K562 (cell line): ENCODE measurements at regions not wholly inside any gene's neighbourhood (a gene's known extent, or its start where the extent isn't known, plus 50 kb on each side); places are given as distances from the start of the nearest gene placed in this dataset.

Experiments used
- ARHGAP35 ChIP-seq: fragments of 450-650 bp; IDR thresholded peaks from 2 replicates; pipeline ENCODE4 v1.6.1; 2018; ENCODE audit not compliant: partially characterized antibody
- EZH2 ChIP-seq: IDR thresholded peaks from 2 replicates; pipeline ENCODE4 v1.6.1; 2012; ENCODE audit warnings: low read depth, mild to moderate bottlenecking, inconsistent platforms, low read length, borderline replicate concordance
- JUNB ChIP-seq: fragments of 450-650 bp; formaldehyde crosslinking; conservative IDR thresholded peaks from 2 replicates; pipeline ENCODE4 v1.4.0; 2020; ENCODE audit warnings: mild to moderate bottlenecking
- NR2C1 ChIP-seq, 2 experiments: fragments of 450-650 bp; IDR thresholded peaks; 2 replicates each; pipeline ENCODE4 v1.6.1; 2017; ENCODE audit warnings: mild to moderate bottlenecking in 2 of 2, antibody characterized with exemption in 1 of 2, inconsistent platforms in 1 of 2, missing compliant biosample characterization in 1 of 2, missing genetic modification characterization in 1 of 2
- RAD21 ChIP-seq, 2 experiments: fragments of 250-450 bp in 1 of 2; fragments of 450-650 bp in 1 of 2; sonication (Bioruptor Pico) in 1 of 2; formaldehyde crosslinking in 1 of 2; IDR thresholded peaks in 1 of 2; conservative IDR thresholded peaks in 1 of 2; 2 replicates each; pipeline versions ENCODE4 v1.4.0 to v1.8.0; 2020 to 2022; ENCODE audit warnings: mild to moderate bottlenecking in 2 of 2, moderate library complexity in 1 of 2
- RCOR1 ChIP-seq, 2 experiments: IDR thresholded peaks; 2 replicates each; pipeline ENCODE4 v1.6.1; 2012; ENCODE audit warnings: low read depth in 2 of 2, low read length in 2 of 2, borderline replicate concordance in 1 of 2, improper control_type of control experiment in 1 of 2
- TCF3 ChIP-seq: sonication (generic); formaldehyde crosslinking; IDR thresholded peaks from 2 replicates; pipeline ENCODE4 v1.4.0; 2020; ENCODE audit warnings: mild to moderate bottlenecking, missing genetic modification reagents
- XRCC4 ChIP-seq: IDR thresholded peaks from one replicate; pipeline ENCODE4 v1.6.1; 2011; ENCODE audit not compliant: insufficient read depth, insufficient read length; ENCODE audit errors: extremely low read depth
- TF ChIP-seq, protein P1 (sequence below), 3 experiments: IDR thresholded peaks in 2 of 3; conservative IDR thresholded peaks in 1 of 3; 2 replicates each; pipeline ENCODE4 v1.5.1; 2011 to 2012; ENCODE audit warnings: low read length in 3 of 3, mild to moderate bottlenecking in 3 of 3, control low read depth in 2 of 3, improper control_type of control experiment in 1 of 3, inconsistent platforms in 1 of 3, low read depth in 1 of 3, mixed read lengths in 1 of 3, moderate library complexity in 1 of 3; ENCODE audit not compliant: insufficient read depth in 2 of 3
- TF ChIP-seq, protein P2 (sequence below): sonication (generic); formaldehyde crosslinking; IDR thresholded peaks from 2 replicates; pipeline ENCODE4 v1.9.0; 2022; ENCODE audit warnings: mild to moderate bottlenecking, missing genetic modification reagents

DNA sequence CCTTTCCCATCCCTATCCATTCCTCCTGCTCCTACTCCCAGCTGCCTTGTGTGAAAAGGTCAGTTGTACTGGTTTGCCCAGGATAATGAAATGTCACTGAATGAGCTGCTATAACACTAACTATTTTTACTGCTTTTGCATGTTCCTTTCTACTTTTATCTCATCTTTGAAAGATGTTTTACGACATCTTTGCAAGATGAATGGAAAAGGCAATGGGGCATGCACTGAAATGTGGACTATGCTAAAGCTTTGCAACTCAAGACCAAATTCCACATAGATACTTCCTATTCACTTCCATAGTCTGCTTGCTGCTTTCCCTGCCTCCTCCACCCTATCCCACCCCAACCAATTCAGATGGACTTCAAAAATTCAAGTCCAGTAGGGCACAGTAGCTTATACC, 111.3 kb downstream of the SETD4 start:
- TF ChIP-seq NR2C1 (IDR thresholded peaks at IDR 0.05) (no peak), NR2C1 (tag; IDR thresholded peaks at IDR 0.05) (no peak), RCOR1 (IDR thresholded peaks at IDR 0.05; ENCODE audit: borderline replicate concordance in 1 of 2, low read depth in 2 of 2, low read length in 2 of 2) (no peak), XRCC4 (no peak), ARHGAP35 (no peak), EZH2 (no peak), TCF3 (CRISPR knock-in tag) (no peak), RAD21 (CRISPR knock-in tag; conservative IDR thresholded peaks at IDR 0.05 in 1 of 2, IDR thresholded peaks at IDR 0.05 in 1 of 2) (no peak), JUNB (no peak)
- TF ChIP-seq, protein P1, sequence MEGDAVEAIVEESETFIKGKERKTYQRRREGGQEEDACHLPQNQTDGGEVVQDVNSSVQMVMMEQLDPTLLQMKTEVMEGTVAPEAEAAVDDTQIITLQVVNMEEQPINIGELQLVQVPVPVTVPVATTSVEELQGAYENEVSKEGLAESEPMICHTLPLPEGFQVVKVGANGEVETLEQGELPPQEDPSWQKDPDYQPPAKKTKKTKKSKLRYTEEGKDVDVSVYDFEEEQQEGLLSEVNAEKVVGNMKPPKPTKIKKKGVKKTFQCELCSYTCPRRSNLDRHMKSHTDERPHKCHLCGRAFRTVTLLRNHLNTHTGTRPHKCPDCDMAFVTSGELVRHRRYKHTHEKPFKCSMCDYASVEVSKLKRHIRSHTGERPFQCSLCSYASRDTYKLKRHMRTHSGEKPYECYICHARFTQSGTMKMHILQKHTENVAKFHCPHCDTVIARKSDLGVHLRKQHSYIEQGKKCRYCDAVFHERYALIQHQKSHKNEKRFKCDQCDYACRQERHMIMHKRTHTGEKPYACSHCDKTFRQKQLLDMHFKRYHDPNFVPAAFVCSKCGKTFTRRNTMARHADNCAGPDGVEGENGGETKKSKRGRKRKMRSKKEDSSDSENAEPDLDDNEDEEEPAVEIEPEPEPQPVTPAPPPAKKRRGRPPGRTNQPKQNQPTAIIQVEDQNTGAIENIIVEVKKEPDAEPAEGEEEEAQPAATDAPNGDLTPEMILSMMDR (IDR thresholded peaks at IDR 0.05 in 2 of 3, conservative IDR thresholded peaks at IDR 0.05 in 1 of 3; ENCODE audit: insufficient read depth in 2 of 3, low read depth in 1 of 3, low read length in 3 of 3) = no peak
- TF ChIP-seq, protein P2, sequence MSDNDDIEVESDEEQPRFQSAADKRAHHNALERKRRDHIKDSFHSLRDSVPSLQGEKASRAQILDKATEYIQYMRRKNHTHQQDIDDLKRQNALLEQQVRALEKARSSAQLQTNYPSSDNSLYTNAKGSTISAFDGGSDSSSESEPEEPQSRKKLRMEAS (CRISPR knock-in tag) = no peak
